Astrocyte of the spinal cord (primary cell): ENCODE measurements at regions not wholly inside any gene's neighbourhood (a gene's known extent, or its start where the extent isn't known, plus 50 kb on each side); places are given as distances from the start of the nearest gene placed in this dataset.

ENCODE experiments used
- DNase-seq: peaks from one replicate; pipeline ENCODE4 v3.0.0; 2011; ENCODE audit warnings: low read depth, low spot score
- H3K4me3 ChIP-seq: 2 replicates; pipeline ENCODE4 v1.5.1; 2011; ENCODE audit warnings: low read depth, mild to moderate bottlenecking, low read length, moderate library complexity
- in situ Hi-C: cut with HindIII; loops from 2 replicates; pipeline ENCODE4 v1.10.0; 2017; ENCODE audit warnings: low sequenced_read_pairs
- TF ChIP-seq, protein P1 (sequence below): IDR thresholded peaks from 2 replicates; pipeline ENCODE4 v1.5.1; 2012; ENCODE audit warnings: low read depth, mild to moderate bottlenecking, low read length, inconsistent platforms

DNA sequence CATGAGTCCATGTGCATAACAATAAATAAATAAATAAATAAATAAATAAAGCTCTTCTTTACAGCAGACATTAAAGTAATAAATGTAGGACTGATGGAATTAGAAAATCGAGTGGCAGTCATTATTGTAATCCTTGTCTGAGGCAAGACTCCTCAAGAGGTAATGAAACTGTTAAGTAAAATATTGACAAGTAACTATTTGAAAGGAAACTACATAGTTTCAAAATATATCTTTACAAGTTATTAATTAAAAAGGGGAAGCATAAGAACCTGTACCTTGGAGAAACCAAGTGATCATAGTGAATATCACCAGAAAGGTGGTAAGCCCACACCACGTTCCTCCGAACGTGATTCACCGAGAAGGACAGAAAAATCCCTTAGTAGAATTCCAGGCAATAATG lies 285.6 kb upstream of the SORCS1 start:
- TF ChIP-seq, protein P1, sequence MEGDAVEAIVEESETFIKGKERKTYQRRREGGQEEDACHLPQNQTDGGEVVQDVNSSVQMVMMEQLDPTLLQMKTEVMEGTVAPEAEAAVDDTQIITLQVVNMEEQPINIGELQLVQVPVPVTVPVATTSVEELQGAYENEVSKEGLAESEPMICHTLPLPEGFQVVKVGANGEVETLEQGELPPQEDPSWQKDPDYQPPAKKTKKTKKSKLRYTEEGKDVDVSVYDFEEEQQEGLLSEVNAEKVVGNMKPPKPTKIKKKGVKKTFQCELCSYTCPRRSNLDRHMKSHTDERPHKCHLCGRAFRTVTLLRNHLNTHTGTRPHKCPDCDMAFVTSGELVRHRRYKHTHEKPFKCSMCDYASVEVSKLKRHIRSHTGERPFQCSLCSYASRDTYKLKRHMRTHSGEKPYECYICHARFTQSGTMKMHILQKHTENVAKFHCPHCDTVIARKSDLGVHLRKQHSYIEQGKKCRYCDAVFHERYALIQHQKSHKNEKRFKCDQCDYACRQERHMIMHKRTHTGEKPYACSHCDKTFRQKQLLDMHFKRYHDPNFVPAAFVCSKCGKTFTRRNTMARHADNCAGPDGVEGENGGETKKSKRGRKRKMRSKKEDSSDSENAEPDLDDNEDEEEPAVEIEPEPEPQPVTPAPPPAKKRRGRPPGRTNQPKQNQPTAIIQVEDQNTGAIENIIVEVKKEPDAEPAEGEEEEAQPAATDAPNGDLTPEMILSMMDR, result no peak
- in situ Hi-C loops, result no loop called here
- H3K4me3 ChIP-seq, result no peak overlapping the region
- no peak for DNase-seq

DNA sequence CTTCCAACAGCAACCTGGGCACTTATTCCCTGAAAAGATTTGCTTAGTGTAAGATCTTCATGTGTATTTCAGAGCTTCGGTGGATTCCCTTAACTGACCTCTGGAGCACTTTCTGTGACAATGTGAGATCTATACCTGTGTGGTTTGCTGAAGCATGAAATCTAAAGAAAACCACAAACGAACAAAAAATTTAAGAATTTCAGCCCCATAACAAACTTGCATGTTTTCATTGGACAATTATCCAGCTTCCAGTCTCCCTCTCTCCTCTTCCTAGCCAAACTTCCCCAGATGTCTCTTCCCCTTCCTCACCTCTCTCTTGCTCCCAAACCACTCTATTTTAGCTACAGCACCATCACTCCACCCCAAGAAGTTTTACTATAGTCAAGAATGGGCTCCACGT lies 279.9 kb upstream of the SORCS1 start:
- in situ Hi-C loops, result no loop called here
- no peak overlapping the region for H3K4me3 ChIP-seq
- TF ChIP-seq, protein P1, result no peak
- DNase-seq, result no peak

DNA sequence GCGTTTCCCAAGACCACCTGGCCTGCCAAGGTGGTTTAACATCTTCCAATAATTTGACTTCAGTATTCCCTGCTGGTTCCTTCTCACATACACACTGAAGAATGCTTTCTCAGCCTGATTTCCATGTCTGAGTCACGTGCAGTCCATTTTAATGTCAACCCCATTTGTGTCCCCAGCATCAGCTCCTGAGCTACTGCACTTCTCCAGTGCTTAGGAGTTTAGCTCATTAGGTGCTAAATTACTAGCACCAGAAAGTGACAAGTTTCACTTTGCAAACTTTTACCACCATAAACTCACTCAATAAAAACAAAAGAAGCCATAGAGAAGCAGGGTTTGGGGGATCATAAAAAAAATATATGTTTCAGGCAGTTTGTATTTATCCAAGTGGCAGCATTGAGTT lies 279.3 kb upstream of the SORCS1 start:
- in situ Hi-C loops, result no loop called here
- H3K4me3 ChIP-seq, result no peak overlapping the region
- TF ChIP-seq, protein P1, result no peak
- DNase-seq, result no peak

DNA sequence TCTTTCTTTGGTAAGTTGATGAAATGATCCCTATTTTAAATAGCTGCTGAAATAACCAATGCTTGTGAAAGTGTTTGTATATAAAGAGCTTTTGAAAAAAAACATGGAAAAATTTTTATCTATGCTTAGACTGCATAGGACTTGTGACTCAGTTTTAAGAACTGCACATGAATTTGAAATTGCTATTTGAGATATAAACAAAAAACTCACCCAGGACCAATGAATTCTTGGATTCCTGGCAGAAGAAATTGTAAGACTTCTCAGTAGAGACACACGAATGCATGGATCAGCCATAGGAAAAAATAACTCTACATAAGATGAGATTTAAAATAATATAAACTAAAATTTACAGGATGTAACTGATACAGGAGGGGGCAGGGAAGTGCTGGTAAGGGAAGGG lies 278.8 kb upstream of the SORCS1 start:
- no peak overlapping the region for H3K4me3 ChIP-seq
- DNase-seq, result no peak
- in situ Hi-C loops, result no loop called here
- TF ChIP-seq, protein P1, result no peak

DNA sequence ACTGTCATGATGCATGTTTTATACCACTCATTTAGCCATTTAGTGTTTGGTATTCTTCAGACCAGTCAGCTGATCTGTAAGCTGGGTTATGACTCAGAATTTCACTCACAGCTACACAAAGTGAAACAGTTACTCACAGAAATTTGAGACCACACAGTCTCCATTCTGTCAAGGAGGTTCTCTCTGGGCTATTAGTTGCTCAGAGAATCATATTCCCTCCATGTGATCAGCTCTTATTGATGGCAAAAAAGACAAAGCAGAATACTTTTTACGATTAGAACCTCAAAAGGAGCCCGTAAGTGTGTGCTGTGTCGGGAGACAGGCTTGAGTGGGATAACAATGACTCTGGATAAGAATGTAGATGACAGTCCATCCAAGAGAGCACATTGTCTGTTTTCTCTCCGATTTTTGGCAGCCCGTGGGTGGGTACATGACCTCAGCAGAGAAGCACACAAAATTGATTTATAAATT lies 277.6 kb upstream of the SORCS1 start:
- no peak overlapping the region for H3K4me3 ChIP-seq
- peak; percentile 43 for DNase-seq
- TF ChIP-seq, protein P1, result no peak
- in situ Hi-C loops, result no loop called here

DNA sequence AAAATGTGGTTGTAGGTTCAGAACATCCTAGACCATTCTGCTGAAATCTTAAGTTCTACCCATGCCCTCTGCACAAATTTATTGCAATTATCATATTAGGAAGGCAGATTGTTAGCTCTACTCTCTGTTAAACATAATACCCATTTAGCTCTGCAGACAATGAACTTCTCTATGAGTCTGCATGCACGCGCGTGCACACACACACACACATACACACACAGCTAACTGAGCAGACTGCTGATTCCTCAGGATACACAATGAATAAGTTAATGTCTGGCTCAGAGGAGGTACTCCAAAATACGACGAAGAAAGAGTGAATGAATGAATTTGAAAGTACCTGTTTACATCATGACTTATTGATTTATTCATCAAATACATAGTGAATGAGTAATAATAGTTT lies 276.2 kb upstream of the SORCS1 start:
- no peak overlapping the region for H3K4me3 ChIP-seq
- no peak for DNase-seq
- in situ Hi-C loops, result no loop called here
- TF ChIP-seq, protein P1, result no peak

DNA sequence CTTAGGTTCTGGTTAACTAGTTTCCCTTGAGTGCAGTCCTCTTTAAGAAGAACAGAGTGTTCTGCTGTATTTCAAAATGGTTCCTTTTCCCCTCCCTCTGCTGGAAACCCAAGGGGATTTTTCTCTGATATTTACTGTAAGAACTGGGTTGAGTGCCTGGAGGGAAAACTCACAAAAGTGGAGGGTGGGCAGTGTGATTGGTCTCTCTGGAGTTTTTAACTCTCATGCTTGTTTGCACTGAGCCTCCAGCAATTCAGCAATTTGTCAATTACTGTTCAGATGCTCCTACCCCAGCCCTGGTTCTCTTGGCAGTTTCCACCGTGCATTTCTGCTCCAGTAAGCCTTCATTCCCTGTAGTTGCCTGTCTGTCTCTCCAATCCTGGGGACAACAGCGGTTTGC lies 273.4 kb upstream of the SORCS1 start:
- in situ Hi-C loops, result no loop called here
- TF ChIP-seq, protein P1, result no peak
- DNase-seq, result no peak
- H3K4me3 ChIP-seq, result no peak overlapping the region
